HCT116 (cell line): ENCODE measurements at regions not wholly inside any gene's neighbourhood (a gene's known extent, or its start where the extent isn't known, plus 50 kb on each side); places are given as distances from the start of the nearest gene placed in this dataset.

Experiments
- EZH2 ChIP-seq: fragments of 200-600 bp; sonication (generic); IDR thresholded peaks from 2 replicates; pipeline ENCODE4 v1.6.1; 2017; ENCODE audit warnings: antibody characterized with exemption, mixed run types
- EZH2phosphoT487 ChIP-seq: fragments of 200-600 bp; IDR thresholded peaks from 2 replicates; pipeline ENCODE4 v1.6.1; 2018; ENCODE audit warnings: antibody characterized with exemption, borderline replicate concordance
- FOSL1 ChIP-seq: IDR thresholded peaks from 2 replicates; pipeline ENCODE4 v1.6.1; 2012; ENCODE audit warnings: low read depth
- POLR2A ChIP-seq: IDR thresholded peaks from 2 replicates; pipeline ENCODE4 v1.7.0; 2011; ENCODE audit warnings: borderline replicate concordance; ENCODE audit not compliant: insufficient read depth, insufficient read length; ENCODE audit errors: extremely low read depth
- POLR2AphosphoS5 ChIP-seq: IDR thresholded peaks from 2 replicates; pipeline ENCODE4 v1.6.1; 2011; ENCODE audit warnings: mild to moderate bottlenecking, low read depth, low read length, moderate library complexity
- RAD21 ChIP-seq: IDR thresholded peaks from 2 replicates; pipeline ENCODE4 v1.6.1; 2012; ENCODE audit warnings: low read depth, mild to moderate bottlenecking
- TCF7L2 ChIP-seq: IDR thresholded peaks from 2 replicates; pipeline ENCODE4 v1.7.0; 2011; ENCODE audit warnings: borderline replicate concordance, inconsistent platforms; ENCODE audit not compliant: insufficient read depth, insufficient read length; ENCODE audit errors: extremely low read depth
- YY1 ChIP-seq: IDR thresholded peaks from 2 replicates; pipeline ENCODE4 v1.6.1; 2011; ENCODE audit warnings: low read length, low read depth, moderate library complexity, mild to moderate bottlenecking; ENCODE audit not compliant: insufficient replicate concordance; ENCODE audit errors: extremely low read depth
- ZNF274 ChIP-seq: fragments of 200-500 bp; sonication (Bioruptor generic); IDR thresholded peaks from 2 replicates; pipeline ENCODE4 v1.6.1; 2014; ENCODE audit warnings: mild to moderate bottlenecking, low read depth, low read length, inconsistent platforms
- TF ChIP-seq, protein P1 (sequence below), 3 experiments: fragments of 200-600 bp in 1 of 3; sonication (generic) in 1 of 3; IDR thresholded peaks in 2 of 3; conservative IDR thresholded peaks in 1 of 3; 2 replicates each; pipeline ENCODE4 v1.5.1; 2012 to 2017; ENCODE audit warnings: low read depth in 2 of 3, low read length in 2 of 3, antibody characterized with exemption in 1 of 3, borderline replicate concordance in 1 of 3, control low read depth in 1 of 3, mild to moderate bottlenecking in 1 of 3, mixed read lengths in 1 of 3, mixed run types in 1 of 3, moderate library complexity in 1 of 3; ENCODE audit not compliant: insufficient read depth in 1 of 3
- TF ChIP-seq, protein P2 (sequence below): IDR thresholded peaks from 2 replicates; pipeline ENCODE4 v1.6.1; 2012
- TF ChIP-seq, protein P3 (sequence below): IDR thresholded peaks from 2 replicates; pipeline ENCODE4 v1.6.1; 2012
- TF ChIP-seq, protein P4 (sequence below): IDR thresholded peaks from 2 replicates; pipeline ENCODE4 v1.6.1; 2012; ENCODE audit warnings: low read depth

DNA sequence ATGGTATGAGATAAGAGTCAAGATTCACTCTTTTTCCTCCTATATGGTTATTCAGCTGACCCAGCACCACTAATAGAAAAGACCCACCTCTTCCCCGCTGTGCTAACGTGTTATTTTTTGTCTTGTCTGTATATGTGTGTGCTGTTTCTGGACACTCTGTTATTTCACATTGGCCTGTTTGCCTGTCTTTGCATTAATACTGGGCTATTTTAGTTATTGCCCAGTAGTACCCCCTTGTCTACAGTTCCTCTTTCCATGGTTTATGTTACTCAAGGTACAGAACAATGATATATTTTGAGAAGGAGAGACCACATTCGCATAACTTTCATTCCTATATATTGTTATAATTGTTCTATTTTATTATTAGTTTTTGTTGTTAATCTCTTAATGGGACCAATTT is 74.0 kb upstream of the SIAH1 start:
- TF ChIP-seq, protein P1, sequence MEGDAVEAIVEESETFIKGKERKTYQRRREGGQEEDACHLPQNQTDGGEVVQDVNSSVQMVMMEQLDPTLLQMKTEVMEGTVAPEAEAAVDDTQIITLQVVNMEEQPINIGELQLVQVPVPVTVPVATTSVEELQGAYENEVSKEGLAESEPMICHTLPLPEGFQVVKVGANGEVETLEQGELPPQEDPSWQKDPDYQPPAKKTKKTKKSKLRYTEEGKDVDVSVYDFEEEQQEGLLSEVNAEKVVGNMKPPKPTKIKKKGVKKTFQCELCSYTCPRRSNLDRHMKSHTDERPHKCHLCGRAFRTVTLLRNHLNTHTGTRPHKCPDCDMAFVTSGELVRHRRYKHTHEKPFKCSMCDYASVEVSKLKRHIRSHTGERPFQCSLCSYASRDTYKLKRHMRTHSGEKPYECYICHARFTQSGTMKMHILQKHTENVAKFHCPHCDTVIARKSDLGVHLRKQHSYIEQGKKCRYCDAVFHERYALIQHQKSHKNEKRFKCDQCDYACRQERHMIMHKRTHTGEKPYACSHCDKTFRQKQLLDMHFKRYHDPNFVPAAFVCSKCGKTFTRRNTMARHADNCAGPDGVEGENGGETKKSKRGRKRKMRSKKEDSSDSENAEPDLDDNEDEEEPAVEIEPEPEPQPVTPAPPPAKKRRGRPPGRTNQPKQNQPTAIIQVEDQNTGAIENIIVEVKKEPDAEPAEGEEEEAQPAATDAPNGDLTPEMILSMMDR (IDR thresholded peaks at IDR 0.05 in 2 of 3, conservative IDR thresholded peaks at IDR 0.05 in 1 of 3; ENCODE audit: borderline replicate concordance in 1 of 3, insufficient read depth in 1 of 3, low read depth in 2 of 3, low read length in 2 of 3) = no peak
- TF ChIP-seq, protein P2, sequence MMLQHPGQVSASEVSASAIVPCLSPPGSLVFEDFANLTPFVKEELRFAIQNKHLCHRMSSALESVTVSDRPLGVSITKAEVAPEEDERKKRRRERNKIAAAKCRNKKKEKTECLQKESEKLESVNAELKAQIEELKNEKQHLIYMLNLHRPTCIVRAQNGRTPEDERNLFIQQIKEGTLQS = no peak
- TF ChIP-seq POLR2AphosphoS5 (no peak), POLR2A (no peak), YY1 (no peak), RAD21 (no peak), TCF7L2 (no peak), EZH2phosphoT487 (no peak), EZH2 (no peak), ZNF274 (no peak), FOSL1 (no peak)
- TF ChIP-seq, protein P3, sequence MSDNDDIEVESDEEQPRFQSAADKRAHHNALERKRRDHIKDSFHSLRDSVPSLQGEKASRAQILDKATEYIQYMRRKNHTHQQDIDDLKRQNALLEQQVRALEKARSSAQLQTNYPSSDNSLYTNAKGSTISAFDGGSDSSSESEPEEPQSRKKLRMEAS = no peak
- TF ChIP-seq, protein P4, sequence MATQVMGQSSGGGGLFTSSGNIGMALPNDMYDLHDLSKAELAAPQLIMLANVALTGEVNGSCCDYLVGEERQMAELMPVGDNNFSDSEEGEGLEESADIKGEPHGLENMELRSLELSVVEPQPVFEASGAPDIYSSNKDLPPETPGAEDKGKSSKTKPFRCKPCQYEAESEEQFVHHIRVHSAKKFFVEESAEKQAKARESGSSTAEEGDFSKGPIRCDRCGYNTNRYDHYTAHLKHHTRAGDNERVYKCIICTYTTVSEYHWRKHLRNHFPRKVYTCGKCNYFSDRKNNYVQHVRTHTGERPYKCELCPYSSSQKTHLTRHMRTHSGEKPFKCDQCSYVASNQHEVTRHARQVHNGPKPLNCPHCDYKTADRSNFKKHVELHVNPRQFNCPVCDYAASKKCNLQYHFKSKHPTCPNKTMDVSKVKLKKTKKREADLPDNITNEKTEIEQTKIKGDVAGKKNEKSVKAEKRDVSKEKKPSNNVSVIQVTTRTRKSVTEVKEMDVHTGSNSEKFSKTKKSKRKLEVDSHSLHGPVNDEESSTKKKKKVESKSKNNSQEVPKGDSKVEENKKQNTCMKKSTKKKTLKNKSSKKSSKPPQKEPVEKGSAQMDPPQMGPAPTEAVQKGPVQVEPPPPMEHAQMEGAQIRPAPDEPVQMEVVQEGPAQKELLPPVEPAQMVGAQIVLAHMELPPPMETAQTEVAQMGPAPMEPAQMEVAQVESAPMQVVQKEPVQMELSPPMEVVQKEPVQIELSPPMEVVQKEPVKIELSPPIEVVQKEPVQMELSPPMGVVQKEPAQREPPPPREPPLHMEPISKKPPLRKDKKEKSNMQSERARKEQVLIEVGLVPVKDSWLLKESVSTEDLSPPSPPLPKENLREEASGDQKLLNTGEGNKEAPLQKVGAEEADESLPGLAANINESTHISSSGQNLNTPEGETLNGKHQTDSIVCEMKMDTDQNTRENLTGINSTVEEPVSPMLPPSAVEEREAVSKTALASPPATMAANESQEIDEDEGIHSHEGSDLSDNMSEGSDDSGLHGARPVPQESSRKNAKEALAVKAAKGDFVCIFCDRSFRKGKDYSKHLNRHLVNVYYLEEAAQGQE = no peak
